Activated CD4-positive, alpha-beta T cell treated with anti-CD3 and anti-CD28 coated beads, Interleukin-2, amount 50 U/mL, for 48 hours (primary cell): ENCODE measurements at regions not wholly inside any gene's neighbourhood (a gene's known extent, or its start where the extent isn't known, plus 50 kb on each side); places are given as distances from the start of the nearest gene placed in this dataset.
"Not testable (repeated sequence)": the region's sequence is repeated elsewhere in the genome, so short reads cannot be mapped to it uniquely, and the experiment has no call there.

Experiments used
- DNase-seq, 2 experiments: peaks; one replicate each; pipeline ENCODE4 v3.0.0-alpha.2; 2020

- no peak for DNase-seq
These were observed 743.9 kb upstream of the GOLIM4 start for GRCh38 chr3:168839653-168840052.

DNA sequence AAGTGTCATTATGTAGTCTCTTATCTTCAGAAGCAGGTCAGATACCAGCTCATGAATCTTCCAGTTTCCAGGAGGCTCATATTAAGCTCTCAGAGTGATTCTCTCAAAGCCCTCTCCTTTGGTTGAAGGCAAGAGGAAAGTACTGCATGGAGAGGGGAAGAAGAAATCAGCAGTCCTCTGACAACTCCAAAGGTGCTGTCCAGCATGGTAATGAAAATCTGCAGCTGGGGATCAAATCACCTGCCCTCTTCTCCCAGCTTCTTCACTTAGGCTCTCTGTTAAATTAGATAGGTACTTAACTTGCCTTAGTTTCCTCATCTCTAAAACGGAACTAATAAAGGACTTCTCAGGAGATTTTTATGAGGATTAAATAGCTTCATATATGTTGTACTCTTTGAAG lies 738.8 kb upstream of the GOLIM4 start:
- no peak for DNase-seq

GRCh38 chr3:168828943-168829342 lies 733.2 kb upstream of the GOLIM4 start:
- DNase-seq: no peak

- no peak for DNase-seq
These were observed 732.8 kb upstream of the GOLIM4 start for GRCh38 chr3:168828536-168828935.

- DNase-seq: no peak
These were observed 732.3 kb upstream of the GOLIM4 start for GRCh38 chr3:168828014-168828413.

DNA sequence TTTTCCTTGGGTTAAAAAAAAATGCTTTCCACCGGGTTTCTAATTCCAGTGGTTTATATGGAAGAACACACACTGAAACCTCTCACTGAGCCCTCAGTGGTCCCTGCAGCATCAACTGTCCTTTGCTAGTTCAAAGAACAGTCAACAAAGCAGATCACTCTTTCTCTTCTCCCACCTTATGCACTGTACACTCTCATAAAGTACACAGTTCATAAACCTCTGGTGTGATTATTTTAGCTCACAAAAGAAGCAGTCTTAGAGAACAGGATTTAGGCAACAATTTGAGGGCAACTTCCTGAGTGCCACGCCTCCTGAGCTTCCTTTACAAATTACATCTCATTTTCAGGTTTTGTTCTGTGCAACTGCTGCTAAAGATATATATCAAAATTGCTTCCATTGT lies 728.4 kb upstream of the GOLIM4 start:
- DNase-seq: no peak

DNA sequence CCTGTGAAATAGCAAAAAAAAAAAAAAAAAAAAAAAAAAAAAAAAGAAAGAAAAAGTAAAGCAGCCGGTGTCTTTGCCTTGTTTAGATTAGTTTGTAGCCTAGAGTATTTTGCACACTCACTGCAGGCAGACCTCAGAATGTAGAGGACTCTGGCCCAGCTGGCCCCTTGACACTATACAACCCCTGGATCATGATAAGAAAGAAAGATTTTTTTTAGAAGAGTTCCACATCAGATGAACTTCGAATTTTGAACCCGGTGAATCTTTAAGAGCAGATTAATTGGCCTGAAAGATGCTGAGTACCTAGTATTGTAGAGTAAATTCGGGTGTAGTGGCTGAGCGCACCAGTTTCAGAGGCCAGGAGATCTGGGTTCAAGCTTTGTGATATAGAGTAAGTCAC lies 727.7 kb upstream of the GOLIM4 start:
- DNase-seq: no peak

DNA sequence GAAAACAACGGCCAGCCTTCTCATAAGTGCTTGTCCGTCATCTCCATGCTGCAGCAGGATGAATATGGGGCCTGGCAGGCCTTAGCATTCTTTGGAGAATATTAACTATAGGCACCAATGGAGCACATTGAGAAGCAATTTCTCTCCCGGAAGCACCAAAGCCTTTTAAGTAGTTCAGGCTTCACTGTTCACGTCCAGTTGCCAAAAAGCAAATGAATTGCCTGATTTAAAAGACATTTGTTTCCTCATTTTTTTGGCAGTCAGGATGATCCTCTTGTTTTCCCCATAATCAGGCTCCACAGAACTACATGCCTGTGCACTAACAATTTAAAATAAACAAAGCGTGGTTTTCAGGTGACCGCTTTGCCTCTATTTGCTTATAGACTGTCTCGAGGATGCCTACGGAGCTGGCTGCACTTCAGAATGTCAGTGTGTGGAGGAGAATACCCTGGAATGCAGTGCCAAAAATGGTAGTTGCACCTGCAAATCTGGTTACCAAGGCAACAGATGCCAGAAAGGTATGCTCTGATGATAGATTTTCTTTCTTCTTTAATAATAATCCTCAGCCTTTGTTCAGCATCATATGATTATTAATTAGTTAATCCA lies 725.2 kb upstream of the GOLIM4 start:
- no peak for DNase-seq

DNA sequence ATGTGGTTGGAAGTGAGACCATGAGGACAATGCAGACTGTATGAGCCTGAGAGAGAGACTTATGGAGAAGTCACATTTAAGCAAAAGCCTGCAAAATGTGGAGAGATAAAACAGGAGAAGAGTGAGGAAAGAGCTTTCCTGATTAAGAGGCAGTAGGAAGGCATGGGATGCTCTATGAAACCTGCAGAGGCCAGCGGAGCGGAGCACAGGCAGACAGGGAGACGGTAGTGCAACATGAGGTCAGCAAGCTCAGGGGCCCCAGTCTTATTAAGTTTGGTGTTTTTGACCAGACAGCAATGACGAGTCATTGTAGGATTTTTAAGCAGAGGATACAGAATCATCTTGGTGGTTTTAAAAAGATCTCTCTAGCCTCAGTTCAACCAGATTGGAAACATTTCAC lies 721.5 kb upstream of the GOLIM4 start:
- no peak for DNase-seq

- no peak for DNase-seq
These were observed 720.2 kb upstream of the GOLIM4 start for GRCh38 chr3:168815946-168816345.

DNA sequence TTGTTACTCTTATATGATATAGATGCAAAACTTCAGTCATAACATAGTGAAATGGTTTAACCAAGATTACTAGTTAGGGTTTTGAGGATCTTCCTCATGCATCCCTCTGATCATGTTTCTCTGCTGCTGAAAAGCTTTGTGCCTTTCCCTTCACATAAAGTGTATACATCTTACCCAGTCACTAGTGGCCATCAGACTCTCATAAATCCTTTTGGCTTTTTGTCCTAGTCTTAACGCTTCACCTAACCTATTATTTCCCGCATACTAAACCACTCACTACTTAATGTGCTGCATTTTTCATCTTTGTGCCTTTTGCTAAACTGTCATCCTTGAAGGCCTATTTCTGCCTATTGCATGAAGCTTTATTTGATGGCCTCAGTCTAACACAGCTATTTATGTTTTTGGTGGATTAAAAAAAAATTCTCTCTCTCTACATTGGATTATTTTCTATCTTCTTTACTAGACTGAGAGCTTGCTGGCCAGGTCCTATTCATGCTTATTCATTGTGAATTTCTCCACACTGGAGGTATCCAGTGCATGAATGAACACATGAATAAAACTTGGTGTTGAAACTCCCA lies 717.6 kb upstream of the GOLIM4 start:
- no peak for DNase-seq

DNA sequence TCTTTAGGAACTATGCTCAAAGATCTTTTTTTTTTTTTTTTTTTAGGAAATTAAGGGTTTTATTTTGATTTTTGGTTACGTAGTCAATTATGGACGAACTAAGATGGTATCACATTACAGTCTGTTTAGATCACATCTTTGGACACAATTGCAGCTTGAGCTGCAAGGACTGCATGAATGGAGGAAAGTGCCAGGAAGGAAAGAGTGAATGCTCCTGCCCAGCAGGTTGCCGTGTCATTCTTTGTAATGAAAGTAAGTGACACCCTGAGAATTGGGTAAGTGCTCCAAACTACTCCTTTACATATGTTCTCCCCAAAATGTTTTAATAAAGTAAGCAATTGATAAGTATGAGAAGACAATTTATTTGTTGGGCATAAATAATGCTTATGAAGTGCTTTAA lies 716.5 kb upstream of the GOLIM4 start:
- no peak for DNase-seq

DNA sequence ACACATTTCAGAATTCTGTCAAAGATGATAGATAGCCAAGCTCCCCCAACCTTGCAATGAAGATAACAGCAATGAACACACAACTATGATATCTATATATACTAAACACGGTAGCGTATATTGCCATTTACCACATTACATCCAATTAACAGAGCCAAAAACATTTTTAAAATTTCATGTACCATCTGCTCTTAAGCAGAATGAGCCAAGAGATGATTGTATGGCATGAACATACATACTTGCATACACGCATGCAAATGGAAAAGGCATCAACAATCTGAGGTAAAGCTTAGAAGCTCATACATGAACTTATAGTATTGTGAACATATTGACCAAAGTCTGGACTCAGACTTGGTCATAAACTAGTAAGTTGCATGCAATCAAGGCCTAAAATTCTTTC lies 712.9 kb upstream of the GOLIM4 start:
- no peak for DNase-seq

DNA sequence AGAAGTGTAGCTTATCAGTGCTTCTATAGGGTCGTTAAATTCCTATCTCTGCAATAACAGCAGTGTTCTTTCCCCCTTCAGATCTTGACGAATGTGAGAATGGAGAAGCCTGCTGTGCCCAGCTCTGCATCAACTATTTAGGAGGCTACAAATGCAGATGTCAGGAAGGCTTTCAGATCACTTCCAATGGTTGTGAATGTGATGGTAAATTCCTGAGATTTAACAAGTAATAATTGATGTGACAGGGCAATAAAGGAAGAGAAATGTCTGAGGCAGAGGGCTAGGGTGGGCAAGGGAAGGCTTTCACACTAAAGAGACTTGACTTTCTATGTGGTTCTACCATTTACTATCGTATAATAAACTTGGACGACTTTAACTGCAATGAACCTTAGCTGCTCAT lies 711.7 kb upstream of the GOLIM4 start:
- DNase-seq: no peak

DNA sequence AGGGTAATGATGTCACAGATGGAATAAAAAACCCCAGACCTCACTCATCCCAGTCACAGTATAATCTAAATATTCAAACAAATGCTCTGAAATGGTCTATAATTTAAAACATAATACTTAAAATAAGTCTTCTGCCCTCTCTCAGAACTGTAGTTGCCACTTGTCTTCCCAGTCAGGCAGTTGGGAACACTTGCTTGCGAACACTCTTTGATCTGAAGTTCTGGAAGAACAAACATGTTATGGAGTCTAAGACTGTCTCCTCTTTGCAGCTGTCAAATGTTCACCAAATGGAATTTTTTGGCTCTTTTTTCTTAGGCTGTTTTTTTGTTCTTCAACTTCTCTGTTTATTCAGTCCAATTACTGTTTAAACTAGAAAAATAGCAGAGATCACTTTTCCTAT lies 711.1 kb upstream of the GOLIM4 start:
- DNase-seq: no peak

DNA sequence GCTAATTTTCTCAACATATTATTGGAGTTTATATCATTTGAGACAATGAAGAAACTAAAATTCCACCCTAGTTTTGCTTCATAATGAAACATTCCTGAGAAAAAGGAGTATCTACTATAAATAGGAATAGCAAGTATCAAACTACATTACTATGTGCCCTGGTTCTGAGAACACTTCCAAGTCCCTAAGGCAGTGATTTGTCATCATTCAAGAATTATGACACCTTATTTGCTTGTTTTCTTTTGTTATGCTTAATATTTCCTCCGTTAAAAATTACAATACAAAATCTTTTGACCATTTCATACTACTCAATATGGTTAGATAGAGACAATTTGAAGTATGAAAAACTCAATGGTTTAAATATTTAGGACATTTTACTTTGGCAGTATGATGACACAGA lies 707.8 kb upstream of the GOLIM4 start:
- no peak for DNase-seq

GRCh38 chr3:168802766-168803165 lies 707.0 kb upstream of the GOLIM4 start:
- DNase-seq: no peak

DNA sequence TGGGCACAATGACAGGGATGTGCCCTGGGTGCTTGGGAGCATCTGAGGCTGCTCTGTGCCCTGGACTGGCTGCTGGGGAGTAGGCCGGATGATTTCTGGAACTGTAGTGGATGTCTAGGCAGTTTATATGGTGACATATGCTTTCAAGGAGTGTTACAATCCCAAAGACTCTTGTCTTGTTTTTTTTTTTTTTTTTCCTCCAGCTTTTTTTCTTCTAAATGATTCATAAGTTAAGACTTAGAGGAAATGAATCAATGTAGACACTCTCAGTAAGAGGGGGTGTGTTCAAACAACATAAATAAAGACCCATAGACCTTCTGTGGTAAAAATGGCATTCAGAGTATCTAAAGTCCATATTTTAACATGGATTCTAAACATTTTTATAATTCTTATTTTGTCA lies 706.1 kb upstream of the GOLIM4 start:
- DNase-seq: no peak

DNA sequence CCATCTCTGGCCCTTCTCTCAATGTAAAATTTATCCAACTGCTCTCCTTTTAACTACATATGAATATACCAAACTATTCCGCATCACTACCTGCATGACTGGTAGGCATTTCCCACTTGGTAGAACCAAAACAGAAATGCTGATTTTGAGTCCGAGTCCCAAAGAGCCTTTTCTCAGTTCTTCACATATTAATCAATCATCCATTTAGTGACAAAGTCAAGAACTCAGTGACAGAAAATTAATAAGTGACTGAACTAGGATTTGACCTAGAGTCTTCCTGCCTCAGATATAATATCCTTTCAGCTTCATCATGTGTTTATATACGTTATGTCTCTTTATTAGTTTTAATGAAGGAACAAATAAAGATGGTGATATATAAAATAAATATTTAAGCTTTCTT lies 700.6 kb upstream of the GOLIM4 start:
- DNase-seq: no peak

DNA sequence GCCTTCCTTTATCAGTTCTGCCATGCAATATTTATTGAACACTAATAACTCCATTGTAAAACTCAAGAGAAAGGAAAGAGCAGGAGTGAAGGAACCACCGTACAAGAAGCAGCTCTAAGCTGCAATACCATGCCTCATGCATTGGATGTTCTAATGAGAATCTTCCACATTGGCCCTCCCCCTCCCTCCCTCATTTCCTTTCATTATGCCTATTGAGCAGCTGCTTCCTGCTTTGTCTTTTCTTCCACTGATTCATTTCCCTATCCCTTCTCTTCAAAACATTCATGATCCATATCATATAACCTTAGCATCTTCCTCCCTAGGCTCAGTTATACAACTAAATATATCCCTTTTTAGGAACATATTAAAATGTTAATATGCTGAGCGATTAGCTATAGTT lies 698.7 kb upstream of the GOLIM4 start:
- no peak for DNase-seq

GRCh38 chr3:168782193-168782592 lies 686.5 kb upstream of the GOLIM4 start:
- DNase-seq: no peak

GRCh38 chr3:168779970-168780645 lies 684.4 kb upstream of the GOLIM4 start:
- DNase-seq: not testable (repeated sequence)

GRCh38 chr3:168753724-168754123 lies 658.0 kb upstream of the GOLIM4 start:
- DNase-seq: no peak

DNA sequence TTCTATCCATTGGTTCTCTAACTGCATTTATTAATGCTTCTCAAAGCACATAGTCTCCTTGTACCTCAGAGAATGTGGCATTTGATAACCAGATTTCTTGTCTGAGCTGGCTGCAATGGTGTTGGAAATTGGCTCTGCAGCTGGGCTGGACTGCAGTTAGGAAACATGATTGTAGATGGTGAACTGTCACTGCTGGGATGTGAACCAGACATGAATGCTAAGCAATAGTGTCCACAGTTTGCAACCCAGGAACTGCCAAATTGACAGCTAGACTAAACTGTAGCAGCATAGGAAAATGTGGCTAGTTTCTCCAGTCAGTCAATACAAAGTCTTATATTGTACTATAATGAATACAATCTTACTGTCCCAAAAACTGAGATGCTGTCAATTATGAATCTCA lies 656.6 kb upstream of the GOLIM4 start:
- DNase-seq: no peak

DNA sequence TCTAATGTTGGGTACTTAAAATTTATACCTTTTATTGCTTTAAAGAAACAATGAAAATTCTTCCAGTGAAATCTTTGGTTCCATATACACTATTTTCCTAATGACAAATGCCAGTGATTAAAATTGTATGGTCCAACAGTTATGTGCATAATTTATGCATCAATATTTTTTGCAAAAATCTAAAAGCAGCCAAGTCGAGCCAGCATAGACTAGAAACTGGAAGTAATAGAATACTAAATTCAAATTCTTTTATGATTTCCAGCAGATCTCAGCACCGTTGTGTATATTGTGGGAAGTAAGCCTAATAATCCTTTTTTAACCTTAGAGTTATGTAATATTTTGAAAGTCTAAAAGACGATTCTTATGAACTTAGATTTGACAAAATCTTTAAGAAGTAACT lies 652.0 kb upstream of the GOLIM4 start:
- DNase-seq: no peak
